Chondrocyte (in vitro differentiated cells): ENCODE measurements at regions not wholly inside any gene's neighbourhood (a gene's known extent, or its start where the extent isn't known, plus 50 kb on each side); places are given as distances from the start of the nearest gene placed in this dataset.

Source experiments
- DNase-seq: peaks from one replicate; pipeline ENCODE4 v3.0.0; 2021; ENCODE audit warnings: mixed read lengths, low spot score
- H3K27ac Mint-ChIP-seq: one replicate; pipeline ENCODE4 v1.8.0; 2021; ENCODE audit warnings: mild to moderate bottlenecking, moderate library complexity, mixed read lengths; ENCODE audit not compliant: unreplicated experiment
- H3K27me3 Mint-ChIP-seq: 2 replicates; pipeline ENCODE4 v1.8.0; 2021; ENCODE audit warnings: low read depth, mixed read lengths
- H3K36me3 Mint-ChIP-seq: 2 replicates; pipeline ENCODE4 v1.8.0; 2021; ENCODE audit warnings: low read depth, mixed read lengths
- H3K4me1 Mint-ChIP-seq: 2 replicates; pipeline ENCODE4 v1.8.0; 2021; ENCODE audit warnings: low read depth, mild to moderate bottlenecking, mixed read lengths
- H3K4me3 Mint-ChIP-seq: one replicate; pipeline ENCODE4 v1.8.0; 2021; ENCODE audit warnings: mild to moderate bottlenecking, moderate library complexity, mixed read lengths; ENCODE audit not compliant: unreplicated experiment
- H3K9me3 Mint-ChIP-seq: 2 replicates; pipeline ENCODE4 v1.8.0; 2021; ENCODE audit warnings: low read depth, mixed read lengths
- TF ChIP-seq, protein P1 (sequence below): fragments of 200-600 bp; sonication (generic); IDR thresholded peaks from 2 replicates; pipeline ENCODE4 v1.5.0; 2021; ENCODE audit warnings: antibody characterized with exemption, mild to moderate bottlenecking, moderate library complexity

DNA sequence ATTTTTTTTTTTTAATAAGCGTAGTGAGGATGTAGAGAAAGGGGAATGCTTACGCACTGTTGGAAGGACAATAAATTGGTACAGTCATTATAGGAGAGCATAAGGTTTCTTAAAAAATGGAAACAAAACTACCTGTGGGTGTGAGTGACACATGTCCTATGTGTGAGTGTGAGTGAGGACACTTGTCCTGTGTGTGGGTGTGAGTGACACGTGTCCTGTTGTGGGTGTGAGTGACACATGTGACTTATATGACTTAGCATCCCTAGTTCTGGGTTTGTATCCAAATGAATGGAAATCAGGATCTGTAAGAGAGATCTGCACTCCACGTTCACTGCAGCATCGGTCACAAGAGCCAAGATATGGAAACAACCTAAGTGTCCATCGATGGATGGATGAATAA, 91.8 kb downstream of the CBLN2 start:
- peaks cover 7% of the 10 kb centered on the region for H3K4me1 Mint-ChIP-seq
- no peaks in the 10 kb centered on the region for H3K27me3 Mint-ChIP-seq
- H3K4me3 Mint-ChIP-seq = no peak overlapping the region
- no peak overlapping the region for H3K27ac Mint-ChIP-seq
- no peaks in the 10 kb centered on the region for H3K36me3 Mint-ChIP-seq
- TF ChIP-seq, protein P1, sequence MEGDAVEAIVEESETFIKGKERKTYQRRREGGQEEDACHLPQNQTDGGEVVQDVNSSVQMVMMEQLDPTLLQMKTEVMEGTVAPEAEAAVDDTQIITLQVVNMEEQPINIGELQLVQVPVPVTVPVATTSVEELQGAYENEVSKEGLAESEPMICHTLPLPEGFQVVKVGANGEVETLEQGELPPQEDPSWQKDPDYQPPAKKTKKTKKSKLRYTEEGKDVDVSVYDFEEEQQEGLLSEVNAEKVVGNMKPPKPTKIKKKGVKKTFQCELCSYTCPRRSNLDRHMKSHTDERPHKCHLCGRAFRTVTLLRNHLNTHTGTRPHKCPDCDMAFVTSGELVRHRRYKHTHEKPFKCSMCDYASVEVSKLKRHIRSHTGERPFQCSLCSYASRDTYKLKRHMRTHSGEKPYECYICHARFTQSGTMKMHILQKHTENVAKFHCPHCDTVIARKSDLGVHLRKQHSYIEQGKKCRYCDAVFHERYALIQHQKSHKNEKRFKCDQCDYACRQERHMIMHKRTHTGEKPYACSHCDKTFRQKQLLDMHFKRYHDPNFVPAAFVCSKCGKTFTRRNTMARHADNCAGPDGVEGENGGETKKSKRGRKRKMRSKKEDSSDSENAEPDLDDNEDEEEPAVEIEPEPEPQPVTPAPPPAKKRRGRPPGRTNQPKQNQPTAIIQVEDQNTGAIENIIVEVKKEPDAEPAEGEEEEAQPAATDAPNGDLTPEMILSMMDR = no peak
- DNase-seq = no peak
- peaks cover 25% of the 10 kb centered on the region for H3K9me3 Mint-ChIP-seq

DNA sequence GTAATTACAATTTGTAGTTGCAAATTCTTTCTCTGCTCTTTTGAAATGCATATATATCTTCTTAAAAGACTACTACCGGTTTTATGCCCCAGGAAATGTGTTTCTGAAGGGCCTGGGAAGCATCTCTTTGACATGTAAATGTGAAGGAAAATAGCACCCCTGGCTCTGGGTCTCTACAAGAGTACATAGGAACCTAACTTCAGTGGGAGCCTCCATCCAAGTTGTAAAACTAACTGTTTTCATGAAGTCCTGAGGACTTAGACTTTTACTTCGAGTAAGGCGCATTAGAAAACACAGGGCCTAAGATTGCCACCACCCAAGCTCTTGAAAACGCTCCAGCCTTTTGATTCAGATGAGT, 99.4 kb downstream of the CBLN2 start:
- Mint-ChIP-seq H3K27ac (no peak overlapping the region), H3K9me3 (peaks cover 4% of the 10 kb centered on the region), H3K4me1 (no peaks in the 10 kb centered on the region), H3K4me3 (no peak overlapping the region), H3K27me3 (peaks cover 8% of the 10 kb centered on the region), H3K36me3 (no peaks in the 10 kb centered on the region)
- TF ChIP-seq, protein P1 = no peak
- DNase-seq = no peak

DNA sequence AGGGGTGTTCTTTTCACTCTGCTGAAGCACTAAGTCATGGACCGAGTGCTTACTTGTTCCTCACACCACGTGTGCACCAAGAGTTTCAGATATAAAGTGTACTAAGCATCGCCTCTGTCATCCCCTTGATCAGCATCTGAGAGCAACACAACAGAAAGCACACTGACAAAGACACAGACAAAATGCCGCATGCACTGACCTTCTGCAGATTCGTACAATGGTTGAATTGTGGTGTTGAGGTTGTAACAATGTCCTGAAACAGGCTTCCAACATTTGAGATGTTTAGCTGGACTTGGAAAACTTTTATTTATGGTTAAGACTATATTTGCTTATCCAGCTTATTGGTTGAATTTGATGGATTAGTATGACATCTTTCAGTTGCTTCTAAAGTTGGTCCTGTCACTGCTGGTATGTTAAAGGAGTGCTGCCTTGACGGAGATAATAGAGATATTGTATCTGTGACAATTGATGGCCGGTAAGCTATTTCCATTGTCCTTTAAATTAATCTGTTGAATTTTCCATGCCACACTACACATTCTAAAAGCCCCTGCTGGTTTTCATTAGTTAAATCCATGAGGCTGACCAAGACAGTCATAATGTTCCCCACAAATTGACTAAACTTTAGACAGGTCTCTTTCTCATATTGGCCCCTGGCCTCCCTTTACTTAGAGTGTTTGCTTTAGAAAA, 99.9 kb downstream of the CBLN2 start:
- no peak for DNase-seq
- H3K4me1 Mint-ChIP-seq = no peaks in the 10 kb centered on the region
- H3K4me3 Mint-ChIP-seq = no peak overlapping the region
- peaks cover 4% of the 10 kb centered on the region for H3K9me3 Mint-ChIP-seq
- no peaks in the 10 kb centered on the region for H3K36me3 Mint-ChIP-seq
- no peak overlapping the region for H3K27ac Mint-ChIP-seq
- TF ChIP-seq, protein P1 = no peak
- peaks cover 9% of the 10 kb centered on the region for H3K27me3 Mint-ChIP-seq

DNA sequence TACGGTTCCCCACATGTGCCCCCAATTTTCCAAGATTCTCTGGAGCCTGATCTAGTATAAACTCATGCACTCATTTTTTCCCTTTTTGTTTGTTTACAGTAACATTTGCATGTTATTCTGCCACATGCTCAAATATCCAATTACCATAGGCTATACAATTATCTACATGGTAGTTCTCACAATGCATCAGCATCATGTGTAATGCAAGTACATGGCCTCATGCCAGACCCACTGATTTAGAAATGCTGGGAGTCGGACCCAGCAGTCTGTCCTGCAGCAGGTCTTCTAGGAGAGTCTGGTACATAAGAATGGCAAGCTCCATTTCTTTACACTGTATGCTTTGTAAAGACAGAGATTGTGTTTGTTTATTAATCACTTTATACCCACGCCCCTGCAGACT, 107.7 kb downstream of the CBLN2 start:
- TF ChIP-seq, protein P1 = no peak
- H3K9me3 Mint-ChIP-seq = no peaks in the 10 kb centered on the region
- H3K27ac Mint-ChIP-seq = no peak overlapping the region
- DNase-seq = no peak
- H3K4me1 Mint-ChIP-seq = no peaks in the 10 kb centered on the region
- H3K27me3 Mint-ChIP-seq = peaks cover 11% of the 10 kb centered on the region
- H3K4me3 Mint-ChIP-seq = no peak overlapping the region
- H3K36me3 Mint-ChIP-seq = no peaks in the 10 kb centered on the region

DNA sequence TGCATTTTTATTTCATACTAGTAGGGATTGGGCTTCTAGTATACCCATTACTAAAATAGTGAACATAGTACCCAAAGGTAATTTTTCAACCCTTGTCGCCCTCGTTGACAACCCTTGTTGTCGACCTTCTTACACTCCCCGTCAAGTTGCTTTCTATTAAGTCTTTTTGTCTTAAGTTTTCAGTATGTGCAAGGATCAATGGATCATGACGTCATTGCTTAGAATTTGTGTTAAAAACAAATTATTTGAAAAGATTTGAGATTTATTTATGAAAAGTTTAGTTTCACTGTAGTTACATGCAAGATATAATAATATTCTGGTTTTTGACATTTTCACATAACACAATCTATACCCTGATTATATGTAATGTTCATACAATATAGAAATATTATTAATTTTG, 110.4 kb downstream of the CBLN2 start:
- Mint-ChIP-seq H3K4me3 (no peak overlapping the region), H3K36me3 (no peaks in the 10 kb centered on the region), H3K27me3 (peaks cover 5% of the 10 kb centered on the region), H3K4me1 (no peaks in the 10 kb centered on the region), H3K9me3 (peaks cover 7% of the 10 kb centered on the region), H3K27ac (no peak overlapping the region)
- DNase-seq = no peak
- TF ChIP-seq, protein P1 = no peak
